ENCODE measurements at regions not wholly inside any gene's neighbourhood (a gene's known extent, or its start where the extent isn't known, plus 50 kb on each side); places are given as distances from the start of the nearest gene placed in this dataset.

DNA sequence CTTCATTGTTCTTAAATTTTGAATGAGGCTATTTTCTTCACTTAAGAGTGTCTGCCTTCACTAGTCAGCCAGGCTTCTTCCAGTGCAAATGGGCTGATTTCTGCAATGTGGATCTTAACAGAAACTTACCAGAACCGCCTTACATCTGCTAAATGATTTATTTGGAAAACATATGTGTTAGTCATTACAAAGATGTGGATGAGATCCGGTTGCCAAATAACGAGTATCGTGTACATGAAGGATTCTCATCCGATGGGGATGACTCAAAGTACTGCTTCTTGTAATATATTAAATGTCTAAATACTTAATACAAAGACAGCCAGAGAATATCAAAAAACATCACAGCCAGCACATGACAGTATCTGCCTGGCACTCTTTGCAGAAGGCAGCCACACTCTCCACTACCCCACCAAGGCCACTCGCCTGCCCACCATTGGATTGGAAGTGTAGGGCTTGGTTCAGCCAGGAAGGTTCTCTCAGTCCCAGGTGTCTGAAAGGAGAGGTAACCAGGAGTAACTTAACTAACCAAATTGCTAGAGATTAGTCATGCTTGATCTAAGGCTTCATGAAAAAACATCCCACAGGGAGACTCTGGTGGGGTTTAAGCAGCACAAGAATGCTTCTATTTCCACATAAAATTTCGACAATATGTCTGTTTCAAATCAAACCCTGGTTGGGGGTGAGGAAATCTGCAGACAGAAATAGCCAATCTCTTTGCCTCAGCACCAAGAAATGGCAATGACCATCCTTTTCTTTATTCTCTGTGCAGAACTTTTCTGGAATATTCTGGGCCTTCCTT lies 174.8 kb downstream of the GADD45G start:
- Mint-ChIP-seq H3K9me3 (no peaks in the 10 kb centered on the region), H3K27me3 (ENCODE audit: low read depth) (peaks cover 26% of the 10 kb centered on the region), H3K27ac (no peak overlapping the region), H3K4me3 (no peak overlapping the region), H3K4me1 (peaks cover 24% of the 10 kb centered on the region), H3K36me3 (no peaks in the 10 kb centered on the region)
- TF ChIP-seq, protein P1, sequence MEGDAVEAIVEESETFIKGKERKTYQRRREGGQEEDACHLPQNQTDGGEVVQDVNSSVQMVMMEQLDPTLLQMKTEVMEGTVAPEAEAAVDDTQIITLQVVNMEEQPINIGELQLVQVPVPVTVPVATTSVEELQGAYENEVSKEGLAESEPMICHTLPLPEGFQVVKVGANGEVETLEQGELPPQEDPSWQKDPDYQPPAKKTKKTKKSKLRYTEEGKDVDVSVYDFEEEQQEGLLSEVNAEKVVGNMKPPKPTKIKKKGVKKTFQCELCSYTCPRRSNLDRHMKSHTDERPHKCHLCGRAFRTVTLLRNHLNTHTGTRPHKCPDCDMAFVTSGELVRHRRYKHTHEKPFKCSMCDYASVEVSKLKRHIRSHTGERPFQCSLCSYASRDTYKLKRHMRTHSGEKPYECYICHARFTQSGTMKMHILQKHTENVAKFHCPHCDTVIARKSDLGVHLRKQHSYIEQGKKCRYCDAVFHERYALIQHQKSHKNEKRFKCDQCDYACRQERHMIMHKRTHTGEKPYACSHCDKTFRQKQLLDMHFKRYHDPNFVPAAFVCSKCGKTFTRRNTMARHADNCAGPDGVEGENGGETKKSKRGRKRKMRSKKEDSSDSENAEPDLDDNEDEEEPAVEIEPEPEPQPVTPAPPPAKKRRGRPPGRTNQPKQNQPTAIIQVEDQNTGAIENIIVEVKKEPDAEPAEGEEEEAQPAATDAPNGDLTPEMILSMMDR (IDR thresholded peaks at IDR 0.05; ENCODE audit: unreplicated experiment) = no peak
- DNase-seq (ENCODE audit: low spot score in 2 of 2, unreplicated experiment in 2 of 2) = no peak

DNA sequence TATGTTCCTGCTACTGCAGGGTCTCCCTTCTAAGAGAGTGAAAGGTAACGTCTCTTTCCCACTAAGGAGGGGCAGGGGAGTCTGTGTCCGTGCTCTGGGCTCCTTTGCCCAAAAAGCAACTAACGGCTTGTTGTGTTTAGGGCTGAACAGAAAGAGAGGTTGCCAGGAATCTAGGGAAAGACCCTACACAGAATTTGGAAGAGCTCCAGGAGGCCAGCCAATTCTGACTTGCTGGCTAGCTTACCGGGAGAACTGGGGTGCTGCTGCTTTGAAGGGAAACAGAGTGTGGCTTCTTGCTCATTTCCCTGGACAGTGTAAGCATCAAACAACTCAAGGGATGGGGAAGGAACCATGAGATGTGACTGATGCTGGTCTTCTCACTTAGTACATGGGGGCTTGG lies 176.1 kb downstream of the GADD45G start:
- no peak for DNase-seq (ENCODE audit: low spot score in 2 of 2, unreplicated experiment in 2 of 2)
- TF ChIP-seq, protein P1 (IDR thresholded peaks at IDR 0.05; ENCODE audit: unreplicated experiment) = no peak
- Mint-ChIP-seq H3K27me3 (ENCODE audit: low read depth) (peaks cover 24% of the 10 kb centered on the region), H3K9me3 (no peaks in the 10 kb centered on the region), H3K27ac (no peak overlapping the region), H3K4me3 (no peak overlapping the region), H3K36me3 (no peaks in the 10 kb centered on the region), H3K4me1 (peaks cover 24% of the 10 kb centered on the region)

DNA sequence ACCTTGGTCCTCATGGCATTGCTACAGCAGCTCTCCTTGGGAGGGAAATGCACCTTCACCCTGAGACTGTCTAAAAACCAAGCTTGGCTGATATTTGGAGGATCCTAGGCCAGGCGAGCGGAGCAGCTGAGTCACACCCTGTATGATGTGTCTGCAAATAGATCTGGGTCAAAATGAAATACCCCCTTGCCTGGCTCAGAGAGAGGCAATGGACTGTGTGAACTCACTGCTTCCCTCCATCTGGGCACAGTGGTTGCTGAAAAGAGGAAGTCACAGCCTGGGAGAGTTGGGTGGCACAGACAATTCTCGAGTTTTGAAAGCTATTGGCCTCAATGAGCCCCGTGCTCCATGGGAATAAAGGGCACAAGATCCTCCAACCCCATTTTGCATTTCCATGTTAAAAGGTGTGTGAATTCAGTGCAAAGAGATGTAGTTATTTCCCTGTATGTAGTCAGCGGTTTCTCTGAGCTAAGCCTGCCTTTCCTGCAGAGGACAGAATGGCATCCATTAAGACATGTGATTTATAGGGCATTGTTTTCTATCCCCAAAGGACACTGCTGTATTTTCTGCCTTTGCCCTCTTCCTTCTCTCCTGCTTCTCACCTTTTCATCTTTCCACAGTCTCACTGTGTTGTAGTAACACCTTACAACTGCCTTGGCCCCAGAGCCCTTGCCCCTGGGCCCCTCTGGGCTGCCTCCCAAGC lies 177.2 kb downstream of the GADD45G start:
- H3K4me1 Mint-ChIP-seq = peaks cover 29% of the 10 kb centered on the region
- TF ChIP-seq, protein P1 (IDR thresholded peaks at IDR 0.05; ENCODE audit: unreplicated experiment) = no peak
- H3K4me3 Mint-ChIP-seq = no peak overlapping the region
- H3K9me3 Mint-ChIP-seq = peaks cover 2% of the 10 kb centered on the region
- DNase-seq (ENCODE audit: low spot score in 2 of 2, unreplicated experiment in 2 of 2) = no peak
- no peaks in the 10 kb centered on the region for H3K36me3 Mint-ChIP-seq
- peaks cover 17% of the 10 kb centered on the region for H3K27me3 Mint-ChIP-seq (ENCODE audit: low read depth)
- H3K27ac Mint-ChIP-seq = no peak overlapping the region

DNA sequence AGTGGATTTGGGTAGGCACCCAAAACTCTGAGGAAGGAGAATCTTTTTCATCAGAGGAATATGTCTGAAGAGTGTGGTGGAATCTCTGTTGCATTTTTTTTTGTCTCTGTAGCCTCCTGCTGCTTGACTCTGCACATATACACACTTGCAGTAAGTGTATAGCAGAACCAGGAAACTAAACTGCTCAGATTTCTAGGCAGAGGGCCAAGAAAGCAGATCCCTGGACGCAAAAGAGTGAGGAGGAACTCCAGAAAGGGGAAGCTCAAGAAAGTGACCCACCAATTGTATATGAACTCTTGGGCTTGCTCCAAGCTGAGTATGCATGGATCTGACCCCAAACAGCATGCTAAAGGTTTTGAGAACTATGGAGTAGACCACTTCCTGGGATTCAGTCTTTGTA lies 181.8 kb downstream of the GADD45G start:
- Mint-ChIP-seq H3K36me3 (peaks cover 2% of the 10 kb centered on the region), H3K27ac (no peak overlapping the region)

DNA sequence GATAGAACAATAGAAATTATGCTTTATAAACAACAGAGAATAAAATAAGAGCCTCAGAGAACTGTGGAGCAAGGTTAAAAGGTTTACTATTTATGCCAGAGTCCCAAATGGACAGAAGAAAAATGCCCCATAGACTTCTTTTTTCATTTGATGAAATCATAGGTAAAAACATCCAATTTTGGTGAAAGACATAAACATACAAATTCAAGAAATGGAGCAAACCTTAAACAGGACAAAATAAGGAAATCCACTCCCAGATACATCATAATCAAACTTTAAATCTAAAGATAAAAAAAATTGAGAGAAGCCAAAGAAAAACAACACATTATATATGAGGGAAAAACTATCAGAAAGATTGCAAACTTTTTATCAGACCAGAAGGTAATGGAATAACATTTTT lies 182.8 kb downstream of the GADD45G start:
- no peak overlapping the region for H3K4me3 Mint-ChIP-seq
- DNase-seq (ENCODE audit: low spot score in 2 of 2, unreplicated experiment in 2 of 2) = no peak
- peaks cover 2% of the 10 kb centered on the region for H3K36me3 Mint-ChIP-seq
- TF ChIP-seq, protein P1 (IDR thresholded peaks at IDR 0.05; ENCODE audit: unreplicated experiment) = no peak
- no peaks in the 10 kb centered on the region for H3K27me3 Mint-ChIP-seq (ENCODE audit: low read depth)
- H3K4me1 Mint-ChIP-seq = peaks cover 6% of the 10 kb centered on the region
- H3K9me3 Mint-ChIP-seq = peaks cover 12% of the 10 kb centered on the region
- H3K27ac Mint-ChIP-seq = no peak overlapping the region

More for the DNA sequence above, 181.8 kb downstream of the GADD45G start:
- H3K4me1 Mint-ChIP-seq = peaks cover 6% of the 10 kb centered on the region
- peaks cover 12% of the 10 kb centered on the region for H3K9me3 Mint-ChIP-seq
- peaks cover 1% of the 10 kb centered on the region for H3K27me3 Mint-ChIP-seq (ENCODE audit: low read depth)
- TF ChIP-seq, protein P1 (IDR thresholded peaks at IDR 0.05; ENCODE audit: unreplicated experiment) = no peak
- no peak overlapping the region for H3K4me3 Mint-ChIP-seq
- no peak for DNase-seq (ENCODE audit: low spot score in 2 of 2, unreplicated experiment in 2 of 2)

Data from mesothelial cell of epicardium (in vitro differentiated cells).